NB4 (cell line): ENCODE measurements at regions not wholly inside any gene's neighbourhood (a gene's known extent, or its start where the extent isn't known, plus 50 kb on each side); places are given as distances from the start of the nearest gene placed in this dataset.

ENCODE experiments used
- DNase-seq: peaks from one replicate; pipeline ENCODE4 v3.0.0; 2010; ENCODE audit warnings: low read depth
- H3K4me3 ChIP-seq: one replicate; pipeline ENCODE4 v1.5.1; 2011; ENCODE audit warnings: mild to moderate bottlenecking, low read depth, low read length, moderate library complexity
- CTCF ChIP-seq: IDR thresholded peaks from one replicate; pipeline ENCODE4 v1.5.1; 2012; ENCODE audit warnings: low read depth, low read length
- MAX ChIP-seq: IDR thresholded peaks from 2 replicates; pipeline ENCODE4 v1.6.1; 2011; ENCODE audit warnings: low read depth, low read length
- MYC ChIP-seq: IDR thresholded peaks from 2 replicates; pipeline ENCODE4 v1.6.1; 2011; ENCODE audit warnings: low read depth, low read length
- POLR2A ChIP-seq: IDR thresholded peaks from 2 replicates; pipeline ENCODE4 v1.6.1; 2011; ENCODE audit warnings: mild to moderate bottlenecking; ENCODE audit not compliant: insufficient read length; ENCODE audit errors: extremely low read depth

GRCh38 chr5:155254399-155254798 is 240.8 kb downstream of the KIF4B start:
- DNase-seq, result no peak
- TF ChIP-seq POLR2A (no peak), MAX (no peak), CTCF (no peak), MYC (no peak)
- no peak overlapping the region for H3K4me3 ChIP-seq

GRCh38 chr5:155258161-155258560 is 244.6 kb downstream of the KIF4B start:
- no peak overlapping the region for H3K4me3 ChIP-seq
- DNase-seq, result no peak
- TF ChIP-seq MYC (no peak), CTCF (no peak), MAX (no peak), POLR2A (no peak)

GRCh38 chr5:155259648-155260047 is 246.1 kb downstream of the KIF4B start:
- peak; percentile 75 for DNase-seq
- no peak overlapping the region for H3K4me3 ChIP-seq
- TF ChIP-seq POLR2A (no peak), MYC (no peak), CTCF (no peak), MAX (no peak)

GRCh38 chr5:155260798-155261197 is 247.2 kb downstream of the KIF4B start:
- DNase-seq, result peak; percentile 80
- TF ChIP-seq MYC, result no peak
- no peak for TF ChIP-seq MAX
- TF ChIP-seq CTCF, result peak; percentile 45
- no peak for TF ChIP-seq POLR2A
- H3K4me3 ChIP-seq, result no peak overlapping the region

- DNase-seq, result no peak
- H3K4me3 ChIP-seq, result no peak overlapping the region
- TF ChIP-seq MYC (no peak), MAX (no peak), CTCF (no peak), POLR2A (no peak)
These were observed 249.8 kb downstream of the KIF4B start for GRCh38 chr5:155263381-155263780.

- no peak for TF ChIP-seq MYC
- TF ChIP-seq MAX, result no peak
- TF ChIP-seq CTCF, result no peak
- TF ChIP-seq POLR2A, result no peak
- no peak overlapping the region for H3K4me3 ChIP-seq
- no peak for DNase-seq
These were observed 251.3 kb downstream of the KIF4B start for GRCh38 chr5:155264809-155265208.
